DOHH2 (cell line): ENCODE measurements at regions not wholly inside any gene's neighbourhood (a gene's known extent, or its start where the extent isn't known, plus 50 kb on each side); places are given as distances from the start of the nearest gene placed in this dataset.

Experiments used
- CTCF ChIP-seq: fragments of 200-600 bp; sonication (generic); IDR thresholded peaks from one replicate; pipeline ENCODE4 v1.5.1; 2014; ENCODE audit warnings: antibody characterized with exemption, mild to moderate bottlenecking, low read depth, low read length; ENCODE audit not compliant: poor library complexity, severe bottlenecking
- EZH2phosphoT487 ChIP-seq: fragments of 200-600 bp; sonication (generic); IDR thresholded peaks from 2 replicates; pipeline ENCODE4 v1.6.1; 2017; ENCODE audit warnings: borderline replicate concordance, mild to moderate bottlenecking, antibody characterized with exemption, low read length, moderate library complexity, mixed read lengths

GRCh38 chr12:77685112-77685511 lies 145.6 kb upstream of the NAV3 start:
- TF ChIP-seq CTCF (peak; percentile 44), EZH2phosphoT487 (no peak)
